ENCODE measurements at regions not wholly inside any gene's neighbourhood (a gene's known extent, or its start where the extent isn't known, plus 50 kb on each side); places are given as distances from the start of the nearest gene placed in this dataset.

- H3K9ac ChIP-seq (ENCODE audit: insufficient read depth in 1 of 2, low read depth in 2 of 2, low read length in 2 of 2) = no peak overlapping the region
- in situ Hi-C loops (cut with MboI) = no loop called here
Measured at GRCh38 chr1:218634212-218634611, 289.1 kb downstream of the TGFB2 start.

More at GRCh38 chr1:218634212-218634611, 289.1 kb downstream of the TGFB2 start:
- Histone ChIP-seq H3K4me3 (no peak overlapping the region), H3K79me2 (ENCODE audit: control insufficient read depth, insufficient read depth, low read length) (no peaks in the 10 kb centered on the region), H4K20me1 (replicated peaks; ENCODE audit: control insufficient read depth, insufficient read depth, low read length) (no peaks in the 10 kb centered on the region), H3K4me1 (replicated peaks in 1 of 2; ENCODE audit: control insufficient read depth in 2 of 2, insufficient read depth in 2 of 2, low read length in 2 of 2) (no peaks in the 10 kb centered on the region), H3K9me3 (replicated peaks; ENCODE audit: control insufficient read depth, insufficient read depth, low read depth, low read length) (no peaks in the 10 kb centered on the region; the same call in 1 of the 2 replicates), H3K36me3 (ENCODE audit: control insufficient read depth, insufficient read depth, low read length) (no peaks in the 10 kb centered on the region), H2AFZ (ENCODE audit: low read depth, low read length) (no peak overlapping the region), H3K9me1 (ENCODE audit: control insufficient read depth, insufficient read depth, low read length) (no peaks in the 10 kb centered on the region), H3K27me3 (ENCODE audit: control insufficient read depth in 2 of 2, insufficient read depth in 2 of 2, low read length in 2 of 2) (no peaks in the 10 kb centered on the region), H3K4me2 (ENCODE audit: insufficient read depth, low read length) (no peak overlapping the region), H3K27ac (ENCODE audit: extremely low read depth, low read depth, low read length) (no peak overlapping the region)
- DNase-seq (ENCODE audit: extremely low read depth in 1 of 4, low spot score in 3 of 4) (no peak), FAIRE-seq (no peak), ATAC-seq (no peak)
- no TSS peak for BruUV-seq (replicated peaks)
- ChIA-PET CTCF (ENCODE audit: low intra/inter-chr PET ratio) (no interaction called here), POLR2A (interaction anchor here (0.6 kb wide), 1 partner anchor 123 kb away, joined by 4 read pairs; no protein-coding TSS in a partner anchor)
- intact Hi-C loops (cut with micrococcal nuclease) = no loop called here
- WGBS (ENCODE audit: insufficient coverage, low coverage, missing lambda C conversion rate) = 2% methylated on average over 4 of the region's 4 CpGs
- no peak for TF ChIP-seq SIN3A (IDR thresholded peaks at IDR 0.05; ENCODE audit: borderline replicate concordance in 2 of 2, control insufficient read depth in 1 of 2, low read depth in 2 of 2, low read length in 2 of 2)
- no peak for TF ChIP-seq JUN (IDR thresholded peaks at IDR 0.05; ENCODE audit: borderline replicate concordance, low read depth, low read length)
- no peak for TF ChIP-seq JUN (CRISPR knock-in tag; IDR thresholded peaks at IDR 0.05; ENCODE audit: borderline replicate concordance)
- no peak for TF ChIP-seq ZNF384 (IDR thresholded peaks at IDR 0.05; ENCODE audit: low read depth, low read length)
- no peak for TF ChIP-seq HLTF (IDR thresholded peaks at IDR 0.05)
- TF ChIP-seq NCOR1 (IDR thresholded peaks at IDR 0.05) = no peak
- TF ChIP-seq ZBTB9 (CRISPR knock-in tag; IDR thresholded peaks at IDR 0.05) = no peak
- no peak for TF ChIP-seq GATAD2A (IDR thresholded peaks at IDR 0.05)
- TF ChIP-seq HNRNPH1 (optimal IDR thresholded peaks at IDR 0.05; ENCODE audit: low read depth, low read length) = no peak
- no peak for TF ChIP-seq TAF7 (tag; IDR thresholded peaks at IDR 0.05)
- TF ChIP-seq ARID3A (IDR thresholded peaks at IDR 0.05; ENCODE audit: borderline replicate concordance, low read depth, low read length) = no peak
- TF ChIP-seq ZNF354B (CRISPR knock-in tag; IDR thresholded peaks at IDR 0.05) = no peak
- TF ChIP-seq SREBF1 (IDR thresholded peaks at IDR 0.05; ENCODE audit: borderline replicate concordance, low read depth, low read length) = no peak
